SK-N-SH treated with all-trans-retinoic acid at 6 μM for 48 hours (cell line): ENCODE measurements at regions not wholly inside any gene's neighbourhood (a gene's known extent, or its start where the extent isn't known, plus 50 kb on each side); places are given as distances from the start of the nearest gene placed in this dataset.
A peak's percentile ranks its signal among the peaks of the same experiment; 100 is the strongest.
"Not testable (repeated sequence)": the region's sequence is repeated elsewhere in the genome, so short reads cannot be mapped to it uniquely, and the experiment has no call there.

ENCODE experiments used
- ATAC-seq: fragments of 200-7000 bp; cut with Tn5 transposase; 3 replicates; pipeline ENCODE4 v1.9.1; 2020; ENCODE audit warnings: mild to moderate bottlenecking, moderate library complexity
- ARNTL ChIP-seq: fragments of 450-650 bp; formaldehyde crosslinking; IDR thresholded peaks from 2 replicates; pipeline ENCODE4 v1.5.0; 2020; ENCODE audit warnings: low read depth, mild to moderate bottlenecking, moderate library complexity, borderline replicate concordance
- BACH2 ChIP-seq: fragments of 250-450 bp; sonication (Bioruptor Pico); IDR thresholded peaks from 2 replicates; pipeline ENCODE4 v1.9.0; 2021; ENCODE audit warnings: mild to moderate bottlenecking, borderline replicate concordance
- CREB5 ChIP-seq: fragments of 250-450 bp; sonication (Bioruptor Pico); IDR thresholded peaks from 2 replicates; pipeline ENCODE4 v1.5.1; 2020; ENCODE audit warnings: low read depth, mild to moderate bottlenecking, moderate library complexity
- CSDC2 ChIP-seq: fragments of 250-450 bp; sonication (Bioruptor Pico); IDR thresholded peaks from 2 replicates; pipeline ENCODE4 v1.5.0; 2020; ENCODE audit warnings: mild to moderate bottlenecking, moderate library complexity
- ESRRG ChIP-seq: fragments of 250-450 bp; sonication (Bioruptor Pico); IDR thresholded peaks from 2 replicates; pipeline ENCODE4 v1.6.1; 2021; ENCODE audit warnings: mild to moderate bottlenecking
- GLIS3 ChIP-seq: fragments of 250-450 bp; sonication (Bioruptor Pico); IDR thresholded peaks from 2 replicates; pipeline ENCODE4 v1.5.0; 2020; ENCODE audit warnings: mild to moderate bottlenecking, moderate library complexity
- ISL1 ChIP-seq: fragments of 250-450 bp; sonication (Bioruptor Pico); IDR thresholded peaks from 2 replicates; pipeline ENCODE4 v2.1.2; 2022; ENCODE audit warnings: mild to moderate bottlenecking, moderate library complexity
- OSR1 ChIP-seq: fragments of 250-450 bp; sonication (Bioruptor Pico); IDR thresholded peaks from 2 replicates; pipeline ENCODE4 v1.8.0; 2022; ENCODE audit warnings: moderate library complexity, mild to moderate bottlenecking, inconsistent platforms
- PATZ1 ChIP-seq: fragments of 250-450 bp; sonication (Bioruptor Pico); IDR thresholded peaks from 2 replicates; pipeline ENCODE4 v1.8.0; 2020; ENCODE audit warnings: mild to moderate bottlenecking, moderate library complexity, borderline replicate concordance
- PPARA ChIP-seq: fragments of 250-450 bp; sonication (Bioruptor Pico); IDR thresholded peaks from 2 replicates; pipeline ENCODE4 v1.5.0; 2020; ENCODE audit warnings: mild to moderate bottlenecking, borderline replicate concordance
- RARB ChIP-seq: fragments of 250-450 bp; sonication (Bioruptor Pico); IDR thresholded peaks from 2 replicates; pipeline ENCODE4 v1.8.0; 2021; ENCODE audit warnings: mild to moderate bottlenecking, moderate library complexity
- SNAI2 ChIP-seq: fragments of 250-450 bp; sonication (Bioruptor Pico); IDR thresholded peaks from 2 replicates; pipeline ENCODE4 v1.5.0; 2020; ENCODE audit warnings: mild to moderate bottlenecking, moderate library complexity
- TCF4 ChIP-seq: fragments of 250-450 bp; sonication (Bioruptor Pico); IDR thresholded peaks from 2 replicates; pipeline ENCODE4 v1.8.0; 2021; ENCODE audit warnings: mild to moderate bottlenecking, moderate library complexity, borderline replicate concordance
- TOX ChIP-seq: fragments of 250-450 bp; sonication (Bioruptor Pico); IDR thresholded peaks from 2 replicates; pipeline ENCODE4 v1.8.0; 2021; ENCODE audit warnings: mild to moderate bottlenecking, moderate library complexity, borderline replicate concordance
- TSHZ2 ChIP-seq: fragments of 250-450 bp; sonication (Bioruptor Pico); IDR thresholded peaks from 2 replicates; pipeline ENCODE4 v1.5.0; 2020; ENCODE audit warnings: mild to moderate bottlenecking, moderate library complexity
- ZC3H10 ChIP-seq: fragments of 250-450 bp; sonication (Bioruptor Pico); IDR thresholded peaks from 2 replicates; pipeline ENCODE4 v1.5.1; 2021; ENCODE audit warnings: mild to moderate bottlenecking, moderate library complexity
- ZNF565 ChIP-seq: fragments of 450-650 bp; formaldehyde crosslinking; conservative IDR thresholded peaks from 2 replicates; pipeline ENCODE4 v1.5.0; 2020; ENCODE audit warnings: low read depth, mild to moderate bottlenecking, moderate library complexity
- ZNF70 ChIP-seq: fragments of 450-650 bp; formaldehyde crosslinking; IDR thresholded peaks from 2 replicates; pipeline ENCODE4 v1.5.0; 2020; ENCODE audit warnings: mild to moderate bottlenecking, moderate library complexity
- ZNF8 ChIP-seq: fragments of 450-650 bp; formaldehyde crosslinking; IDR thresholded peaks from 2 replicates; pipeline ENCODE4 v1.5.0; 2020; ENCODE audit warnings: mild to moderate bottlenecking, moderate library complexity

GRCh38 chr3:197419696-197420095, 121.3 kb upstream of the DLG1 start (continued):
- no peak for TF ChIP-seq TSHZ2 (CRISPR knock-in tag)
- TF ChIP-seq ZNF70 (CRISPR knock-in tag), result no peak
- TF ChIP-seq SNAI2, result no peak
- TF ChIP-seq ZNF8, result no peak
- no peak for TF ChIP-seq RARB (CRISPR knock-in tag)
- TF ChIP-seq ZC3H10 (CRISPR knock-in tag), result no peak

- no peak for TF ChIP-seq PPARA (CRISPR knock-in tag)
- ATAC-seq, result no peak
Measured at GRCh38 chr3:197417911-197418618, 119.7 kb upstream of the DLG1 start.

GRCh38 chr3:197417441-197417840, 119.0 kb upstream of the DLG1 start:
- TF ChIP-seq TCF4, result no peak
- no peak for TF ChIP-seq ZNF8
- no peak for TF ChIP-seq ZNF70 (CRISPR knock-in tag)
- TF ChIP-seq SNAI2, result no peak
- TF ChIP-seq OSR1 (CRISPR knock-in tag), result no peak
- no peak for TF ChIP-seq PPARA (CRISPR knock-in tag)
- TF ChIP-seq TSHZ2 (CRISPR knock-in tag), result no peak
- no peak for TF ChIP-seq BACH2 (CRISPR knock-in tag)
- no peak for TF ChIP-seq ISL1 (CRISPR knock-in tag)
- TF ChIP-seq PATZ1, result no peak
- no peak for ATAC-seq

GRCh38 chr3:197411899-197412298, 113.5 kb upstream of the DLG1 start:
- ATAC-seq, result not testable (repeated sequence)

- ATAC-seq, result not testable (repeated sequence)
Measured at GRCh38 chr3:197410170-197410569, 111.8 kb upstream of the DLG1 start.

- no peak for TF ChIP-seq GLIS3 (CRISPR knock-in tag)
- no peak for TF ChIP-seq ARNTL (CRISPR knock-in tag)
- TF ChIP-seq ZNF565 (CRISPR knock-in tag), result no peak
- no peak for TF ChIP-seq CREB5
- TF ChIP-seq ESRRG (CRISPR knock-in tag), result no peak
- TF ChIP-seq OSR1 (CRISPR knock-in tag), result no peak
- no peak for TF ChIP-seq SNAI2
- TF ChIP-seq CSDC2 (CRISPR knock-in tag), result no peak
- TF ChIP-seq ISL1 (CRISPR knock-in tag), result no peak
- TF ChIP-seq TSHZ2 (CRISPR knock-in tag), result no peak
- TF ChIP-seq RARB (CRISPR knock-in tag), result no peak
- no peak for TF ChIP-seq TOX (CRISPR knock-in tag)
- no peak for TF ChIP-seq ZC3H10 (CRISPR knock-in tag)
- TF ChIP-seq TCF4, result no peak
- ATAC-seq, result peak; percentile 91
Measured at GRCh38 chr3:197408177-197408957, 110.0 kb upstream of the DLG1 start.
